GM12892 (cell line): ENCODE measurements at regions not wholly inside any gene's neighbourhood (a gene's known extent, or its start where the extent isn't known, plus 50 kb on each side); places are given as distances from the start of the nearest gene placed in this dataset.

Experiments used
- POLR2A ChIP-seq: IDR thresholded peaks from 2 replicates; pipeline ENCODE4 v1.6.1; 2011; ENCODE audit warnings: low read depth, low read length, control low read depth
- POLR2AphosphoS5 ChIP-seq: IDR thresholded peaks from 2 replicates; pipeline ENCODE4 v1.6.1; 2011; ENCODE audit warnings: low read depth, low read length, control low read depth
- TAF1 ChIP-seq: IDR thresholded peaks from 2 replicates; pipeline ENCODE4 v1.6.1; 2011; ENCODE audit warnings: low read depth, mild to moderate bottlenecking, control low read depth, low read length, borderline replicate concordance

DNA sequence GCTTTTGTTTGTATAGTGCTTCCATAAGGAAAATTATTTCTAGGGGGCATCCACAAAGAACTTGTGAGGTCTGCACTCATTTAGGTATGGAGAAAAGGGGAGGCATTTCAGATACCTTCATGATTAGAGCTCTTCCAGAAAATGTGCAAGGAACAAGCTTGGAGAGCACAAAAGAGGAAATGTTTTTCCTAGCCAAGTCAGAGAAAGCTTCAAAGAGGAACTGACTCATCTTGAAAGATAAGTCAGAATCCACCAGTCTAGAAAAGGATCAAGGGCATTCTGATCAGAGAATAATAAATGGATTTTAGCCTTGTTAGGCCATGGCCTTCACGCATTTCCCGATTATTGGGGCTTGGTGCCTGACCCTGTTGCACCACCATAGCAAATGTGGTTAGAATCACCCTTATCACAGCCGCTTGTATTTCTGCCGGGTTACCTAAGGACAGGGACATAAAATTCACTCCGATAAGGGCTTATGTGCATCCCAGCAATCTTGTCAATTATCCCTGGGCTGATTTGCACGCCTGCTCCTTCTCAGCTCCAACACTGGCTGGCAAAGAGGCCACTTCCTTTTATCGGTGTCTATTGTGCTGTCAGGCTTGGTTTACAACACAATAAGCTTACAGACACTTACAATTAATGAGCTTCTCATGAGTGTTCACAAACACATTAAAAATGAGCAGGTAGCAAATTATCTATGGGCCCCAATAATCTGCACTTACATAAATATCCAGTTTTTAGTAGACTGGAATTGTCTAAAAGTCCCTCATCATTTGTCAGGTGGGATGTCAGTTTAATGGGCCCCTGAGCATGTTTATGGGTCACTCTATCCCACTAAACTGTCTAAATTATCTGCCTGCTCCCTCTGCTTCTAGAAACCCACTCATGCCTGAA, 613.5 kb downstream of the SOX6 start:
- no peak for TF ChIP-seq TAF1
- no peak for TF ChIP-seq POLR2AphosphoS5
- no peak for TF ChIP-seq POLR2A
